ENCODE measurements at regions not wholly inside any gene's neighbourhood (a gene's known extent, or its start where the extent isn't known, plus 50 kb on each side); places are given as distances from the start of the nearest gene placed in this dataset.

DNA sequence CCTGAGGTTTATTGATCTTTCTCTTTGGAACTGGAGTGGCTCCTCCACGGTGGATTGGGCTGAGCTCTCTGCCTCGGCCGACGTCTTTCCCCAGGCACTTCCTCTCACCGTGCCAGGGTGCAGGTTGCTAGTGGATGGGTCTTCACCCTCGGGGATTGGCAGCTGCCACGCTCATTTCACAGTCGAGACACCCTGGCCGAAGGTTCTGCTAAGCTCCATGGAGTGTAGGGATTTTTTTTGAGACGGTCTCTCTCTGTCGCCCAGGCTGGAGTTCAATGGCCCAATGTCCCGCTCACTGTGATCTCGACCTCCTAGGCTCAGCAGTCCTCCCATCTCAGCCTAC, 280.8 kb downstream of the SEC14L1 start:
- DNase-seq: no peak

DNA sequence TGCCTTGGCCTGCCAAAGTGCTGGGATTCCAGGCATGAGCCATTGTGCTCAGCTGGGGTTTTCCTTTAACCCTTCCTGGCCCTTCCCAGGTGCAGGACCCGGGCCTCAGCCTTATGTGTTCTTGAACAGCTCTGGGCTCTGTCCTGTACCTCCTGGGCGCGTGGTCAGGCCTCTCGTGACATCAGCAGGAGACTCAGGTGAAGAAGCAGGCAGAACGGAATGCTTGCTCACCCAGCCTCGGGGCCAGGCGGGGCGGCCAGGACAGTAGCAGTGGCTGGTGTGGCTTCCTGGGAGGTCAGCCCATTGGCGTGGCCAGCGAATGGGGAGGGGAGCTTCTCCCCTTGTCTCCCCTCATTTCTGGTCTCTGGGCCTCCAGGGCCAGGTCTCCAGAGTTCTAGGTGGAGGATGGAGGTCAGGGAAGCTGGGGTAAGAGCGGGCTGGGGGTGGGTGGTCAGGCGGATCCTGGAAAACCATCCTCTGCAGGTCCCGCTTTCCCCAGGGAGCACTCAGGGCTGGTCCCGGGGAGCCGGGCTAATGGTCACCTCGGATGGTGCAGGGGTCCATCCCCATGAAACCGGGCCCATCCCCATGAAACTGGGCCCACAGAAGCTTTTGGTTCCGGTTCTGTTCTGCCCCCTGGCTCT, 281.5 kb downstream of the SEC14L1 start:
- no peak for DNase-seq

DNA sequence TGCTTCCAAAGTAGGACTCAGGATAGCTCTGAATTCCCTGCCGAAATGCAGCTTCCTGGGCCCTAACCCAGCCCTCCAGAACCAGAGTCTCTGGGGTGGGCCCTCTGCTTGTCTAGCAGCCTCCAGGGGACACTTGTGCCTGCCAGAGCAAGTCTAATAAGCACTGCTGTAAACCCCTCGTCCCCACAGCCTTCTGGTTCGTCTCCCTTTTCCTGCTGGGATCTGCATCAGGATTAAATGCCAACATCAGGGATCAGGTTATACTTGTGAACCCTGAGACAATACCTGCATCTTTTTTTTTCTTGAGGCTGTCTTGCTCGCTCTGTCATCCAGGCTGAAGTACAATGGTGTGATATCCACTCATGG, 282.0 kb downstream of the SEC14L1 start:
- no peak for DNase-seq

DNA sequence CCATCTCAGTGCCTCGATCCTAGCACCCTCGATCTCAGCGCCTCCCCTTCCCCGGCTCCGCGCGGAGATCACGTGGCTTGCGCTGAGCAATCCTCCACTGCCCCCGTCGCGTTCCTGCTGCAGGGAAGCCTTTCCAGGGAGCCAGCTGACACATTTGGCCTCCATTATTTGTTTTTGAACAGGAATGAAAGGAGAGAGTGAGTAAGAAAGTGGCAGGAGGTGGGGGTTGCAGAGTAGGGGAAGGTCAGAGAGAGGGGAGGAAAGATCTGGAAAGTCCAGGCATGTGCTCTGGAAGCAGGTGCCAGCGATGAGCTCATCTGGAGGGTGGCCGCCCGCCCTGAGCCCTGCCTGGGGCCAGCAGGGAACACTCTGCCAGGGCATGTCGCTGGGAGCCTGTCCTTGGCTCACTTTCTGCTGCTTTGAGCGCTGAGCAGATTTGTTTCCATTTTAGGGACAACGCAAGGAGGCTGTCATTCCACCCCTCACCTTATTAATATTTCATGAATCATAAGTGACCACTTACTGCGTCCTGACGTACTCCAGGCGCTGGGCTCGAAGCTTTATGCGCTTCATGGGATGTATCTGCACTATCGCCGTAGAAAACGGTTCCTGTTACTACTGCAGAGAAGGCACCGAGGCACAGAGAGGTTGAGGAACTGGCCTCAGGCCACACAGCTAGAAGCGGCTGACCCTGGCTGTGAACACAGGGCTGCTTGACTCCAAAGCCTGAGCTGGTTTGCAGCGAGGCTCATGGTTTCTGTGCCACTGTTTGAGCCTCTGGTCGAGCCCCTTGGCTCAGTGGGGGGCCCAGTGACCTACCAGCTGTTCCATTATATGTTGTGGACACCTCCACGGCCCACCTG, 283.1 kb downstream of the SEC14L1 start:
- DNase-seq: no peak

DNA sequence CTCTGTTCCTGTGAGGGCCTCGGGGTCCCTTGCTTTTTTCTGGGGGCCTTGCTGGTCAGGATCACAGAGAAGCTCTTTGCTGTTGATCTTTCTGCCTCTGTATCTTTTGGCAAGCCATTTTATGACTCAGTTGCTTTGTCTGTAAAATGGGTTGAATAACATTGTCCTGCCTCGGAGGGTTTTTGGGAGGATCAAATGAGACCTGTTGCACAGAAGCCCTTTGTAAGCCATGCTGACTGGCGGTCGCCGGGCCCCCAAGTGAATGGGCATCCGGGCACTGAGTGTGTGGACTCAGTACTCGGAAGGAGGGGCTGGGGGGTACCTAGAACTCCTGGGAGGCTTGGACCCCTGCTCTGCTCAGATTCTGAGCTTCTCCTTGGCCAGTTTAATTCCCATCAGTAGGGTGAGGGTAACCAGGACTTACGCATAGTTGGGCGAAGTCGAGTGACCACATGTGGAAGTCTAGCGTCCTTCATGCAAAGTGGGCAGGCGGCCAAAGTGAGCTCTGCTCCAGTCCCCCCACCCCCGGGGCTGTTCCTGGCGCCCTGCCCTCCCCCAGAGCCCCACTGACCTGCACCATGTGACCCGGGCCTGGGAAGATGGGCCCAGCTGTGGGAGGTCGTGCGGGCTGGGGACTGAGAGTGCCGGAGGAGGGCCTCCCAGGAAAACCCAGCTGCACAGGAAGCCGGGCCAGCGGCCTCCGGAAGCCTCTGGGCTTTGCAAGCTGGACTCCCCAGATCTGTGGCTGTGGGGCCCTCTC, 284.0 kb downstream of the SEC14L1 start:
- DNase-seq: no peak

DNA sequence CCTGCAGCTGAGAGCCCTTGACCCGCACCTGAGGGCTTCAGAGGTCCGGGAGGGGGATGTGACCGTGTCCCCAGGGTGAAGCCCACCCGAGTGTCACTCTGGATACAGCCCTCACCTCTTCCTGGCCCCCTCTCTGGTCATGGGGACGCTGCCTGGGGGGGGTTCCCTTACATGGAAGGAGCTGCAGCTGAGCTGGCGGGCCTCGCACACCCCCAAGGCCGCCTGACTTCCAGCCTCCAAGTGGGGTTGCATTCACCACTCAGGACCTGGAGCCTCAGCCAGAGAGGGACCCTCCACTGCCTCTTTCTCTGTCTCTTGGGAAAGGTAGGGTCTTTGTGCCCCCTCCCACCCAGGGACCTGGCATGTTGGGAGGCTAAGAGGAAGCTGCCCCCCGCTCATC, 284.6 kb downstream of the SEC14L1 start:
- no peak for DNase-seq

DNA sequence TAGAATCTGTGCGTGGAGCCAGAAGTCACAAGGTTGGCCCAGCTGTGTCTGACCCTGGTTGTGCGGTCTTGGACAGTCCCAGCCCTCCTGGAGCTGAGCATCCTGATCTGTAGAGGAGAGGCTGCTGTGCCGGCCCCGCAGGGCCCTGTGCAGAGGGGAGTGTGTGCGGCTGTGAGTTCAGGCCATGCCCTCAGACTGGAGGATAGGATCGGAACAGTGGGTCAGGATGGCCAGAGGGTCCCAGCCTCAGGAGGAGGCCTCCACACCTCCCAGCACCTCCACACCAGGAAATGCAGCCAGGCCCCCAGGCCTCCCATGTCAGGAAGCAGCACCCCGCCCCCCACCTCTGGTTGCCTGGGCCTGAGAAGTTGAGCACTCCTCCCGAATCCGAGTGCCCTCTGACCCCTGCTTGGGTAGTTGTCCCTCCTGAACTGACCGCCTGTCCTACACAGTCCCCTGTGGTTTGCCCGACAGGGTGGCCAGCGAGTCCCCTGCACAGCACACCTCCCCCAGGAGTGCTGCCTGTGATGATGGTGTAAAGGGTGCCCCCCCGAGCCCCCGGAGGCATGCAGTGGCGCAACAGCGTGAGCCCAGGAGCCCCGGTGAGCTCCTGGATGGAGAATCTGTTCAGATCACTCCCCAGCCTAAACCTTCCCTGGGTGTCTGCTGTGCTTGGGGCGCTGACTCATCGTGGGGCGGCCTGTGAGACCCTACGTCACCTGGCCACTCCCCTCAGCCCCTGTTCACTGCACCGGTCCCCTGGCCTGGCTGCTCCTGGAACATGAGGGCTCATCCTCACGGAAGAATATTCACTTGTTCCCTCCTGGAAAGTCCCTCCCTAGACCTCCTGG, 285.2 kb downstream of the SEC14L1 start:
- DNase-seq: no peak

DNA sequence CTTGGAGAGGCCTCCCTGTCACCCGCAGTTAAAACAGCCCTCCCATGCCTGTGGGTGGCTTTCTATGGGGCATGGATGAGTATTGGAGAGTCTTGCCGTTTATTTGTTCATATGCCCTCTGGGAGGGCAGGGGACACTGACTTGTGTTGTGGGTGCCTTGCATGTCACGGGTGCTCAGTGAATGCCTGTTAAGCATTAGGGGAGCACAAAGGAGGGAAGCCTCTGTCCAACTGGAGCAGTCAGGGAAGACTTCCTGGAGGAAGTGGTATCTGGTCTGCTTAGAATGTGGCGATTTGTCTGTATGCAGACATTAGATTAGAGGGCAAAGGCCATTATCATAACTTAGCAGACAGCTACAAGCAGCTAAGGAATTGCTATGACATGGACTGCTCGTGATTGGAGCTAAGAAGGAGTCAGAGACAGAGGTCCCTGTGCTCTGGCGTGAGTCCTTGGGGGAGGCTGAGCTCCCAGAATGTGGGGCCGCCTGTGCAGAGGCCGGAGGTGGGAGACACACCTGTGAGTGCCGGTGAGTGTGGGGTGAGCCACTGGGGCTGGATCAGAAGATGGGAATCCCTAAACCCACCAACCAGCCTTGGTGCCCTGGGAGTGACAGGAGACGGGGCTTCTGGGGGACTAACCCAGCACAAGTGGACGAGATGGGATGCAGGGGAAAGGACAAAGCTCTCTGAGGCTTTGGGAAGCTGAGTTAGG, 286.1 kb downstream of the SEC14L1 start:
- DNase-seq: no peak

DNA sequence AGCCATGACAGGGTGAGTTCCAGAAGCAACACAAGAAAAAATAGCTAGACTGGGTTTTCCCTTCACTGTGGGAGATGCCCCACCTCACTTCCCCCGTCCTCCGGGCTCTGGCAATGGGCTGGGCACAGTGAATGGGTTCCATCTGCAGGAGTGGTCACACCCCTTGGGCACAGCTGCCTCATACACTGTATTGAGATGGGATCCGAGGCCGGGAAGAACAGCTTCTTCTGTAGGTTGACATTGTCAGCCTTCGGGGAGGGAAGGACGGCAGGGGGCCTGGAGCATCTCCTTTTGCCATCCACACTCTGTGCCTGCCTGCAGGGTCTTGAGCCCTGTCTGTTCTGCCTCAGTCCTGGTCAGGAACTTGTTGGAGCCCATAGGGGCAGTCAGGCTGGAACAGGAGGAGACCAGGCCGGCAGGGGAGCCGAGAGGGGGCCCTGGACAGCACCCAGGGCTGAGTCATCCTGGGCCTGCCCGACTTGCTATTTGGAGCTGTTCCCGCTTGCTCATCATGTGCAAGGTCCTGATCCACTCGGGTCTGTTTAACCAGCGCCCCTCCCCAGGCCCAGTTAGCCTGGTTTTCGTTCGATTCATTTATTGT, 286.7 kb downstream of the SEC14L1 start:
- no peak for DNase-seq

DNA sequence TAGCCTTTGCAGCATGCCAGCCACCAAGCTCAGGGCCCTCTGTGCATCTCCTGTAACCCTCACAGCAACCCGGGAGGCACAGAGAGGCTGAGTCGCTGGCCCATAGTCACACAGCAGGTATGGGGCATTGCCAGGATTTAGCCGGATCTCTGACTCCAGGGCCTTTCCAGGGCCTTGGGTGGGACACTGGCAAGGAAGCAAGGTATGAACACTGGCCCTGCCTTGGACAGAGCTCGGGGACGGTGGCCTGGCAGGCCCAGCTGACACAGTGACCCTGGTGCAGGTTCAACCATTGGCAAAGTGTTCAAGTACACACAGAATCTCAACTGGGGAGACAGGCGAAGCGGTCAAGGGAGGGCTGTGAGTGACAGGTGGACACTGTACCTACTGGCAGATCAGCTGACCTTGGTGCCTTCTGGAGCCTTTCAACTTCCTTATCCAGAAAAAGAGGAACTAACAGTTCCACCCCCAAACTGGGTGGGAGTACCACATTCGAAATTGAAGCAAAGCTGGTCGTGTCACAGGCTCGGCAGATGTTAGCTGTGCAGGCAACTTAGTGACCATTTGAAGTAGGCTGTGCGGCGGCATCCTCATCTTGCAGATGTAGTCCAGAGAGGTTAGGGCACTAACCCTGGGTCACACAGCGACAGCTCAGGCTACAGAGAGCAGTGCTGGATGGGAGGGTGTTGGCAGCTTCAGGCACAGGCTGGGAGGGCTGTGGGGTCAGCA, 287.4 kb downstream of the SEC14L1 start:
- DNase-seq: no peak

DNA sequence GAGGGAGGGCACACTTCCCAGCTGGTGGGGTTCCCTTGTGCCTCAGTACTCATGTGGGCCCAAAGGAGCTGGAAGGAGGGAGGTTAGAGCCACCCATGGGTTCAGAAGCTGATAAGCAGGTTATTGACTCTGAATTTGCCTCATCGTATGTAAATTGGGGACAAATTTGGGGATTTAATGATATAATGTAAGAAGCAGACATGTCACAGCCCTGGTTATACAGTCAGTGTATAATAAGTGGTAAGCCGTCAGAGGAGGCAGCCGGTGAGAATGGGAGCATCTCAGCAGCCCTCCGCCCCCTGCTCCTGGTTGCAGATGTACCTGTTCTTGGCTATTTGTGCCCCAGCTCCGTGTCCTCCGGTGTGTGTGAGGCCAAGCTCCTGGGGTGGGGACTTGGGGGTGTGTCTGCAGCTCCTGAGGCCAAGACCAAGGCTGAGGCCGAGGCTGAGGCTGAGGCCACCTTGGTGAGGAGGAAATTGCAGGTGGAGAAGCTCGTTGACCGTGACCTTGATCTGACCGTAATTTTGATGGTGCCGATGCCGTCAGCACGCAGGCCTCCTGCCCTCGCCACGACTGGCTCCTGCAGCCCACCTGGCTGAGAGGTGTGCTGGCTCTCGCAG, 288.1 kb downstream of the SEC14L1 start:
- DNase-seq: no peak

DNA sequence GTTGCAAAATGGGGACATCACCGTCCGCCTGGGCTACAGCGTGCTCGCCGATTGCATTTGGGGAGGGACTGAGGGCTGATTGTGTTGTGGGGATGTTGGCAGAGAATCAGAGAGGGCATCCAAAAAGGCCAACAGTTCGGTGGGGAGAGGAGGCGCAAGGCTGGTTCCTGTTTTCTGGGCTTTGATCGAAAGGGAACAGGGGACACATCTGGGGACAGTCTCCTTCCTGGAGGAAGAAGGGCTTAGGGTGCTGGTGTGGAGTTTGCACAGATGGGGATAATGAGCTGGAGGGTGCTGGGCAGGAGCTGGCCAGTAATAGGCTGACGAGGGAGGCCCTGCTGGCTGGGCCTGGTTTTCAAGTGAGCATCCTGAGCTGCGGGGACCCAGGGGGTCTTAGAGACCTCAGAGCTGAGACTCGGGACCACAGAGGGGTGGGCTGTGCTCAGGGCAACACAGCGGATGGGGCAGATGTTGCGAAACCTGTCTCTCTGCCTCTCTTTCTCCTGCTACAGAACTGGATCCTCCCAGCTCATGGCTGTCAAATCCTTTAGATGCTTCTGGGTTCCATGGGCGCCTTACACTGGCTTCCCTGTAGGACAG, 288.7 kb downstream of the SEC14L1 start:
- DNase-seq: no peak

DNA sequence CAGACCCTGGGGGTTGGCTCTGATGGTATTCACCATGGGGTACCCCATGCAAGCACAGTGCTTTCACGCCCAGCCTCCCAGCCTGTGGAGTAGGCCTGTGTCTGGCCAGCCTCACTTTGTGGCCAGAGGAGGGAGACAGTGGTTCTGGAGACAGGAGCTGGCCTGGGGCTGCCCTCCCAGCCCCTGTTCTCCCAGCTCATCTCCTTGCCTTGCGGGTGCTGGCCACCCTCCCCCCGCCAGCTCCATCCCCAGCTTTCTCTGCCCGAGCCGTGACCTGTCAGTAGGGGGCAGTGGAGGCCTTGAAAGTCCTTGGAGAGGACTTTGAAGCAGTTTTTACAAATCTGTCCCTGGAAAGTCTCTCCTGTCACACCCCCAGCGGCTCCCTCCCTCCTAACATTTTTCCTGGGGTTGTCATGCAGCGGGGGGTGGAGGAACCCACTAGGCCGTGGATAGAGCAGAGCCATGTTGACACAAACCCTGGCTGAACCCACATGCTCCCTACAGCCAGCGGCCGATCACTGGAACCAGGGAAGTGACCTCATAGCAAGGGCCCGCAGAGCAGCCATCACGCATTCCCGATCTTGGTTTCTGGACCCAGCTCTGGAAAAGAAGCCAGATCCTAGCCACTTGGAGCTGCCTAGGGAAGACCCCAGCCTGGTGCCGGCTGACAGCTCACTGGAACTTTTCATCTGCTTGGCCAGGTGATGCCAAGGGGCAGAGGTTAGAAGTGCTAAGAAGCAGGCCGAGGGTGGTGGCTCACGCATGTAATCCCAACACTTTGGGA, 289.4 kb downstream of the SEC14L1 start:
- peak; percentile 14 for DNase-seq

DNA sequence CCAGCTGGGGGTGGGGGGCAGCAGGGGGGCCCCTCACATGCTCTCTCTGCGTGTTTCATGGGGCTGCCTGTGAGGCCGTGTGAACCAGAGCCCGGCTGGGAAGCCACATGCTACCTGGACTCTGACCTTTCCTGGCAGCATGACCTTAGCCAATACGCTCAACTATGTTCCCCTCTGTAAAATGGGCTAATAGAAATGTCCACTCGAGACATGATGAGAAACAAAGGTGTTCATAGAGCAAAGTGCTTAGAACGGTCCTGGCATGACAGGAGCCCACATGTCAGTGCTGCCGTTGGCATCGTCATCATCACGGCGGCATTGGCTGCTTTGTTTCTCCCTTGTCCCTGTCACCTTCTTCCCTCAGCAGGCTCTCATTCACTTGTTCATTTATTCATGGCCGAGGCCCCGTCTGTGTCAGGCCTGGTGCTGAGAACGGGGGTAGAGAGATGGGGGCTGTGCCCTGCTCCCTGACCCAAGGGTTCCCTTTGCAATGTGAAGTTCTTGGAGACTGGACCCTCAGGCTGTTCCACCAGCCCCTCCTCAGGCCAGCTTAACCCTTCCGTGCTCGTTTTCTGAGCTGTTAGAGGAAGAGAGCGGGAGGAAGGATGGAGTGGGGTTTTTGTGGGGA, 291.4 kb downstream of the SEC14L1 start:
- no peak for DNase-seq

DNA sequence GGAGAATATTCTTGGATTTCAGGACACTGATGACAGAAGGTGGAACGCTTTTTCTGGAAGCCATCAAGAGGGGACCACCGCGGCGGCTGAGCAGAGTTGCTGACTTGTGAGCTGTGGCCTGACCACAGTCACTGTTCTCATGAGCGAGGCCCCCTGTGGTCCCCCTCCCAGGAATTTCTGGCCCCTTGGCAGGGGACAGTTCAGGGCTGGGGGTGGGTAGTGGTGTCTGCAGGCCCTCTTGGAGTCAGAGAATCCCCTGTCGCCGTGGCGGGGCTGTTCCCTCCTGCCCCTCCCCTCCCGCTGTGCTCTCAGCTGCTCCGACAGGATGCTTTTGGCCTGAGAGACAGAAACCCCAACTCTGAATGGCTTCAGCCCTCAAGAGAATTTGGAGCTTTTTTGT, 292.0 kb downstream of the SEC14L1 start:
- no peak for DNase-seq

DNA sequence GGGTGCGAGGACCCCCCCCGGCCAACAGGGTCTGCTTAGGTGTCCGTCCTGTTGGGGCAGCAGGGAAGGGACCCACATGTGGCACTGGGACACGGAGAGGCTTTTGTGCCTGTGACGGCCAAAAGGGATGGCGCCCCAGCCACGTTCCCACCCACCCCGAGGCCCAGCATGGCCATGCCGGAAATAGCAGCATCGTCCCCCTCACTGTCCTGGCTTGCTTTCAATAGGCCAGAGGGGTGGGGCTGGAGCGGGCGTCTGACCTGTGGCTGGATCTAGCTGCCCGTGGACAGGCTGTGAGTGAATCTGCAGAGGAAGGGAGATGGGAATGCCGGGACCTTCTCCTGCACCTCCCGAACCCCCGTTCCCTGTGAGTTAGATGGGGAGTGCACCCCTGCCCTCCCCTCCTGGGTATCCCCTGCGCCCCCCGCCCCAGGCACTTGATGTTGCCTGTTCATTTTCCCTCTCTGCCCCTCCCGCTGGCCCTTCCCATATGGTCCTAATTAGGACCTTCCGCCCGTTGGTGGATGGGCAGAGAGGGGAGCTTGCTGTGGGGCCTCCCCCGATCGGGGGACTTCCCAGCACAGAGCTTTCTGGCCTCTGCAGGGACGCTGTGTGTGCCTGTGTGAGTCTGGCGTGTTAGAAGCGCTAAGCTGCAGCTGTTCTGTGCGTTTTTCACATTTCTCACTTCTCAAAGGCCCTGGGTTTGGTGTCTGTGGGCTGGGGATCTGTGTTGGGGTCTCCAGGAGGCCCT, 292.8 kb downstream of the SEC14L1 start:
- DNase-seq: no peak

DNA sequence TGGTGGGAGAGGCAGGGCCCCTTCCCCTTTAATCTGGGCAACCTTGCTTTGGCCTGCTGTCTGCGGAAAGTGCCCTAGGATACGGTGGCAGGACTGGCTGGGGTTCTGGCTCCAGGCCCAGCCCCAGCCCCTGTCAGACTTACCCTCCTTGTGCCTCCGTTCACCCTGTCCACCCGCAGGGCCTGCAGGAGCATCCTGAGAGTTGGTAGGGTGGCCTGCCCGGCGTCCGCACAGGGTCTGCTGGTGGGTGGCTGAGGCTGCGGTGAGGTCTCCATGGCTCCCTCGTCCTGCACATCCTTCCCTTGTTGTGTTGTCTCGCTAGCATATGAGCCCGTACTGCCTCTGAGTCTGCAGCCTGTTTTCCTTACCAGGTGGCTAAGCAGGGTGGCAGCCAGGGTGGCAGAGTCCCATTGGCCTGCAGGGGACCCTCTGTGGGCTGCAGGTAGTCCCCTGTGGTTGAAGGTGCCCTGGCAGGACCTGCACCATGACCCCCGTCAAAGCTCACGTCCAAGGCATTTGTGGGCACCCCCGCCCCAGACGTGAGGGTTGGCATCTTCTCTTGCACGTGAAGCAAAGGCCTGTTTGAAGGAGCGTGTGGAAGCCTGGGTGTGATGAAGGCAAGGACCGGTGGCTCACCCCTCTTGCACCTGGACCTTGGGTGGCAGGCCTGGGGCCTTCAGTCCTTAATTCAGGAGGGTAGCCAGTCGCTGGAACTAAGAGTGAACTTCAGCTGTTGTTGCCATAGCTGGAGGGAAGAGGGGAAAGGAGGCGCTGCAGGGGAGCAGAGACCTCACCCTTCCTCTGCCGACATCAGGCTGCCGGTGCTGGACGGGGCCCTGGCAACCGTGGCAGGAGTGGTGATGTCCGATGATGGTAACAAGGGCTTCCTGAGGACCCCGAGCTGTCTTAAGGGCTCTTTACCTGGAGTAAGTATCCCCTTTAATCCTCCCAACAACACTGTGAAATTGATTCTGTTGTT, 293.7 kb downstream of the SEC14L1 start:
- DNase-seq: no peak

Data from NCI-H774 (cell line).